Fibroblast of the aortic adventitia (primary cell): ENCODE measurements at regions not wholly inside any gene's neighbourhood (a gene's known extent, or its start where the extent isn't known, plus 50 kb on each side); places are given as distances from the start of the nearest gene placed in this dataset.

Experiments used
- DNase-seq: peaks from one replicate; pipeline ENCODE4 v3.0.0-alpha.2; 2010; ENCODE audit warnings: low read depth
- H3K4me3 ChIP-seq: 2 replicates; pipeline ENCODE4 v1.5.1; 2011; ENCODE audit warnings: low read depth, mild to moderate bottlenecking, control low read depth, low read length, moderate library complexity
- CTCF ChIP-seq: IDR thresholded peaks from 2 replicates; pipeline ENCODE4 v1.5.1; 2011; ENCODE audit warnings: mild to moderate bottlenecking, low read length, control low read depth, inconsistent platforms; ENCODE audit not compliant: insufficient read depth

- TF ChIP-seq CTCF, result no peak
- no peak overlapping the region for H3K4me3 ChIP-seq
- no peak for DNase-seq
These were observed 102.1 kb upstream of the CEP78 start for GRCh38 chr9:78133751-78134150.

GRCh38 chr9:78132701-78133058 is 101.1 kb upstream of the GNAQ start:
- H3K4me3 ChIP-seq, result peak overlapping the region; percentile 15
- DNase-seq, result peak; percentile 10
- TF ChIP-seq CTCF, result no peak

GRCh38 chr9:78131969-78132700 is 100.5 kb upstream of the GNAQ start:
- TF ChIP-seq CTCF, result no peak
- H3K4me3 ChIP-seq, result peak overlapping the region; percentile 15
- no peak for DNase-seq

- no peak for DNase-seq
- no peak overlapping the region for H3K4me3 ChIP-seq
- no peak for TF ChIP-seq CTCF
These were observed 99.2 kb upstream of the GNAQ start for GRCh38 chr9:78130853-78131252.

- peak; percentile 22 for TF ChIP-seq CTCF
- no peak overlapping the region for H3K4me3 ChIP-seq
- DNase-seq, result peak; percentile 66
These were observed 98.4 kb upstream of the GNAQ start for GRCh38 chr9:78130004-78130403.

- TF ChIP-seq CTCF, result no peak
- DNase-seq, result no peak
- no peak overlapping the region for H3K4me3 ChIP-seq
These were observed 95.9 kb upstream of the GNAQ start for GRCh38 chr9:78127279-78128225.
